ENCODE measurements at regions not wholly inside any gene's neighbourhood (a gene's known extent, or its start where the extent isn't known, plus 50 kb on each side); places are given as distances from the start of the nearest gene placed in this dataset.

- TF ChIP-seq, protein P1, sequence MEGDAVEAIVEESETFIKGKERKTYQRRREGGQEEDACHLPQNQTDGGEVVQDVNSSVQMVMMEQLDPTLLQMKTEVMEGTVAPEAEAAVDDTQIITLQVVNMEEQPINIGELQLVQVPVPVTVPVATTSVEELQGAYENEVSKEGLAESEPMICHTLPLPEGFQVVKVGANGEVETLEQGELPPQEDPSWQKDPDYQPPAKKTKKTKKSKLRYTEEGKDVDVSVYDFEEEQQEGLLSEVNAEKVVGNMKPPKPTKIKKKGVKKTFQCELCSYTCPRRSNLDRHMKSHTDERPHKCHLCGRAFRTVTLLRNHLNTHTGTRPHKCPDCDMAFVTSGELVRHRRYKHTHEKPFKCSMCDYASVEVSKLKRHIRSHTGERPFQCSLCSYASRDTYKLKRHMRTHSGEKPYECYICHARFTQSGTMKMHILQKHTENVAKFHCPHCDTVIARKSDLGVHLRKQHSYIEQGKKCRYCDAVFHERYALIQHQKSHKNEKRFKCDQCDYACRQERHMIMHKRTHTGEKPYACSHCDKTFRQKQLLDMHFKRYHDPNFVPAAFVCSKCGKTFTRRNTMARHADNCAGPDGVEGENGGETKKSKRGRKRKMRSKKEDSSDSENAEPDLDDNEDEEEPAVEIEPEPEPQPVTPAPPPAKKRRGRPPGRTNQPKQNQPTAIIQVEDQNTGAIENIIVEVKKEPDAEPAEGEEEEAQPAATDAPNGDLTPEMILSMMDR (IDR thresholded peaks at IDR 0.05) = no peak
- TF ChIP-seq TCF7L2 (IDR thresholded peaks at IDR 0.05; ENCODE audit: low read depth, low read length) (no peak), SIN3A (IDR thresholded peaks at IDR 0.05; ENCODE audit: borderline replicate concordance, insufficient read depth, low read depth, low read length) (no peak), POLR2AphosphoS5 (IDR thresholded peaks at IDR 0.05; ENCODE audit: low read depth, low read length) (no peak)
- TF ChIP-seq, protein P2, sequence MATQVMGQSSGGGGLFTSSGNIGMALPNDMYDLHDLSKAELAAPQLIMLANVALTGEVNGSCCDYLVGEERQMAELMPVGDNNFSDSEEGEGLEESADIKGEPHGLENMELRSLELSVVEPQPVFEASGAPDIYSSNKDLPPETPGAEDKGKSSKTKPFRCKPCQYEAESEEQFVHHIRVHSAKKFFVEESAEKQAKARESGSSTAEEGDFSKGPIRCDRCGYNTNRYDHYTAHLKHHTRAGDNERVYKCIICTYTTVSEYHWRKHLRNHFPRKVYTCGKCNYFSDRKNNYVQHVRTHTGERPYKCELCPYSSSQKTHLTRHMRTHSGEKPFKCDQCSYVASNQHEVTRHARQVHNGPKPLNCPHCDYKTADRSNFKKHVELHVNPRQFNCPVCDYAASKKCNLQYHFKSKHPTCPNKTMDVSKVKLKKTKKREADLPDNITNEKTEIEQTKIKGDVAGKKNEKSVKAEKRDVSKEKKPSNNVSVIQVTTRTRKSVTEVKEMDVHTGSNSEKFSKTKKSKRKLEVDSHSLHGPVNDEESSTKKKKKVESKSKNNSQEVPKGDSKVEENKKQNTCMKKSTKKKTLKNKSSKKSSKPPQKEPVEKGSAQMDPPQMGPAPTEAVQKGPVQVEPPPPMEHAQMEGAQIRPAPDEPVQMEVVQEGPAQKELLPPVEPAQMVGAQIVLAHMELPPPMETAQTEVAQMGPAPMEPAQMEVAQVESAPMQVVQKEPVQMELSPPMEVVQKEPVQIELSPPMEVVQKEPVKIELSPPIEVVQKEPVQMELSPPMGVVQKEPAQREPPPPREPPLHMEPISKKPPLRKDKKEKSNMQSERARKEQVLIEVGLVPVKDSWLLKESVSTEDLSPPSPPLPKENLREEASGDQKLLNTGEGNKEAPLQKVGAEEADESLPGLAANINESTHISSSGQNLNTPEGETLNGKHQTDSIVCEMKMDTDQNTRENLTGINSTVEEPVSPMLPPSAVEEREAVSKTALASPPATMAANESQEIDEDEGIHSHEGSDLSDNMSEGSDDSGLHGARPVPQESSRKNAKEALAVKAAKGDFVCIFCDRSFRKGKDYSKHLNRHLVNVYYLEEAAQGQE (IDR thresholded peaks at IDR 0.05; ENCODE audit: insufficient read depth in 1 of 2, low read depth in 2 of 2, low read length in 1 of 2) = no peak
Measured at GRCh38 chr1:25031601-25031965, 101.5 kb upstream of the RUNX3 start.
